ENCODE measurements at regions not wholly inside any gene's neighbourhood (a gene's known extent, or its start where the extent isn't known, plus 50 kb on each side); places are given as distances from the start of the nearest gene placed in this dataset.

DNA sequence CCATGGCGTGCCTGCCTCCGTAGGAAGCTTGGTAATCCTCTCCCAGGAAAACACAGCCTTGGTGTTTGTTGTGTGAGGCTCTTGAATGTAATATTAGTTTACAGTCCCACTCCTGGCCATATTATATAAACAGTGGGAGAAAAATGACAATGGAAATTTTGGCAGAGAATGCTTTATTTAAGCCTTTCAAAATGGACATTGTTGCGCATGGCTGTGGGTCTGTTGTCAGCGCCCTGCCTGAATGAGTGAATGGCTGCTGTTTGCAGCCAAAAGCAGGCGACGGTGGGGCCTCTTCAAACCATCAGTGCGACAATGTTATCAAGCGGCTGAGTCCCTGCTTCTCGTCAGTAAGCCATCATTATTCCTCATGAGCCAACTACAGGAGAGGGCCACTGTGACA, 201.8 kb upstream of the RMST start:
- ATAC-seq = no peak
- TF ChIP-seq, protein P1, sequence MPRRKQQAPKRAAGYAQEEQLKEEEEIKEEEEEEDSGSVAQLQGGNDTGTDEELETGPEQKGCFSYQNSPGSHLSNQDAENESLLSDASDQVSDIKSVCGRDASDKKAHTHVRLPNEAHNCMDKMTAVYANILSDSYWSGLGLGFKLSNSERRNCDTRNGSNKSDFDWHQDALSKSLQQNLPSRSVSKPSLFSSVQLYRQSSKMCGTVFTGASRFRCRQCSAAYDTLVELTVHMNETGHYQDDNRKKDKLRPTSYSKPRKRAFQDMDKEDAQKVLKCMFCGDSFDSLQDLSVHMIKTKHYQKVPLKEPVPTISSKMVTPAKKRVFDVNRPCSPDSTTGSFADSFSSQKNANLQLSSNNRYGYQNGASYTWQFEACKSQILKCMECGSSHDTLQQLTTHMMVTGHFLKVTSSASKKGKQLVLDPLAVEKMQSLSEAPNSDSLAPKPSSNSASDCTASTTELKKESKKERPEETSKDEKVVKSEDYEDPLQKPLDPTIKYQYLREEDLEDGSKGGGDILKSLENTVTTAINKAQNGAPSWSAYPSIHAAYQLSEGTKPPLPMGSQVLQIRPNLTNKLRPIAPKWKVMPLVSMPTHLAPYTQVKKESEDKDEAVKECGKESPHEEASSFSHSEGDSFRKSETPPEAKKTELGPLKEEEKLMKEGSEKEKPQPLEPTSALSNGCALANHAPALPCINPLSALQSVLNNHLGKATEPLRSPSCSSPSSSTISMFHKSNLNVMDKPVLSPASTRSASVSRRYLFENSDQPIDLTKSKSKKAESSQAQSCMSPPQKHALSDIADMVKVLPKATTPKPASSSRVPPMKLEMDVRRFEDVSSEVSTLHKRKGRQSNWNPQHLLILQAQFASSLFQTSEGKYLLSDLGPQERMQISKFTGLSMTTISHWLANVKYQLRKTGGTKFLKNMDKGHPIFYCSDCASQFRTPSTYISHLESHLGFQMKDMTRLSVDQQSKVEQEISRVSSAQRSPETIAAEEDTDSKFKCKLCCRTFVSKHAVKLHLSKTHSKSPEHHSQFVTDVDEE (CRISPR knock-in tag; IDR thresholded peaks at IDR 0.05) = no peak
- TF ChIP-seq ESRRG (CRISPR knock-in tag; IDR thresholded peaks at IDR 0.05) (no peak), ISL1 (CRISPR knock-in tag; IDR thresholded peaks at IDR 0.05) (no peak), RARB (CRISPR knock-in tag; IDR thresholded peaks at IDR 0.05) (no peak), PPARA (CRISPR knock-in tag; IDR thresholded peaks at IDR 0.05; ENCODE audit: borderline replicate concordance) (no peak), CSDC2 (CRISPR knock-in tag; IDR thresholded peaks at IDR 0.05) (no peak), TOX (CRISPR knock-in tag; IDR thresholded peaks at IDR 0.05; ENCODE audit: borderline replicate concordance) (no peak), ZC3H10 (CRISPR knock-in tag; IDR thresholded peaks at IDR 0.05) (no peak), BACH2 (CRISPR knock-in tag; IDR thresholded peaks at IDR 0.05; ENCODE audit: borderline replicate concordance) (no peak), ZNF8 (CRISPR knock-in tag; IDR thresholded peaks at IDR 0.05) (no peak)
- TF ChIP-seq, protein P2, sequence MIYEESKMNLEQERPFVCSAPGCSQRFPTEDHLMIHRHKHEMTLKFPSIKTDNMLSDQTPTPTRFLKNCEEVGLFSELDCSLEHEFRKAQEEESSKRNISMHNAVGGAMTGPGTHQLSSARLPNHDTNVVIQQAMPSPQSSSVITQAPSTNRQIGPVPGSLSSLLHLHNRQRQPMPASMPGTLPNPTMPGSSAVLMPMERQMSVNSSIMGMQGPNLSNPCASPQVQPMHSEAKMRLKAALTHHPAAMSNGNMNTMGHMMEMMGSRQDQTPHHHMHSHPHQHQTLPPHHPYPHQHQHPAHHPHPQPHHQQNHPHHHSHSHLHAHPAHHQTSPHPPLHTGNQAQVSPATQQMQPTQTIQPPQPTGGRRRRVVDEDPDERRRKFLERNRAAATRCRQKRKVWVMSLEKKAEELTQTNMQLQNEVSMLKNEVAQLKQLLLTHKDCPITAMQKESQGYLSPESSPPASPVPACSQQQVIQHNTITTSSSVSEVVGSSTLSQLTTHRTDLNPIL (CRISPR knock-in tag; IDR thresholded peaks at IDR 0.05; ENCODE audit: low read depth) = no peak
- TF ChIP-seq, protein P3, sequence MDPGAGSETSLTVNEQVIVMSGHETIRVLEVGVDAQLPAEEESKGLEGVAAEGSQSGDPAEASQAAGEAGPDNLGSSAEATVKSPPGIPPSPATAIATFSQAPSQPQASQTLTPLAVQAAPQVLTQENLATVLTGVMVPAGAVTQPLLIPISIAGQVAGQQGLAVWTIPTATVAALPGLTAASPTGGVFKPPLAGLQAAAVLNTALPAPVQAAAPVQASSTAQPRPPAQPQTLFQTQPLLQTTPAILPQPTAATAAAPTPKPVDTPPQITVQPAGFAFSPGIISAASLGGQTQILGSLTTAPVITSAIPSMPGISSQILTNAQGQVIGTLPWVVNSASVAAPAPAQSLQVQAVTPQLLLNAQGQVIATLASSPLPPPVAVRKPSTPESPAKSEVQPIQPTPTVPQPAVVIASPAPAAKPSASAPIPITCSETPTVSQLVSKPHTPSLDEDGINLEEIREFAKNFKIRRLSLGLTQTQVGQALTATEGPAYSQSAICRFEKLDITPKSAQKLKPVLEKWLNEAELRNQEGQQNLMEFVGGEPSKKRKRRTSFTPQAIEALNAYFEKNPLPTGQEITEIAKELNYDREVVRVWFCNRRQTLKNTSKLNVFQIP (CRISPR knock-in tag; IDR thresholded peaks at IDR 0.05; ENCODE audit: borderline replicate concordance, low read depth) = no peak
- TF ChIP-seq, protein P4, sequence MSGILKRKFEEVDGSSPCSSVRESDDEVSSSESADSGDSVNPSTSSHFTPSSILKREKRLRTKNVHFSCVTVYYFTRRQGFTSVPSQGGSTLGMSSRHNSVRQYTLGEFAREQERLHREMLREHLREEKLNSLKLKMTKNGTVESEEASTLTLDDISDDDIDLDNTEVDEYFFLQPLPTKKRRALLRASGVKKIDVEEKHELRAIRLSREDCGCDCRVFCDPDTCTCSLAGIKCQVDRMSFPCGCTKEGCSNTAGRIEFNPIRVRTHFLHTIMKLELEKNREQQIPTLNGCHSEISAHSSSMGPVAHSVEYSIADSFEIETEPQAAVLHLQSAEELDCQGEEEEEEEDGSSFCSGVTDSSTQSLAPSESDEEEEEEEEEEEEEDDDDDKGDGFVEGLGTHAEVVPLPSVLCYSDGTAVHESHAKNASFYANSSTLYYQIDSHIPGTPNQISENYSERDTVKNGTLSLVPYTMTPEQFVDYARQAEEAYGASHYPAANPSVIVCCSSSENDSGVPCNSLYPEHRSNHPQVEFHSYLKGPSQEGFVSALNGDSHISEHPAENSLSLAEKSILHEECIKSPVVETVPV (CRISPR knock-in tag; IDR thresholded peaks at IDR 0.05) = no peak
- TF ChIP-seq, protein P5, sequence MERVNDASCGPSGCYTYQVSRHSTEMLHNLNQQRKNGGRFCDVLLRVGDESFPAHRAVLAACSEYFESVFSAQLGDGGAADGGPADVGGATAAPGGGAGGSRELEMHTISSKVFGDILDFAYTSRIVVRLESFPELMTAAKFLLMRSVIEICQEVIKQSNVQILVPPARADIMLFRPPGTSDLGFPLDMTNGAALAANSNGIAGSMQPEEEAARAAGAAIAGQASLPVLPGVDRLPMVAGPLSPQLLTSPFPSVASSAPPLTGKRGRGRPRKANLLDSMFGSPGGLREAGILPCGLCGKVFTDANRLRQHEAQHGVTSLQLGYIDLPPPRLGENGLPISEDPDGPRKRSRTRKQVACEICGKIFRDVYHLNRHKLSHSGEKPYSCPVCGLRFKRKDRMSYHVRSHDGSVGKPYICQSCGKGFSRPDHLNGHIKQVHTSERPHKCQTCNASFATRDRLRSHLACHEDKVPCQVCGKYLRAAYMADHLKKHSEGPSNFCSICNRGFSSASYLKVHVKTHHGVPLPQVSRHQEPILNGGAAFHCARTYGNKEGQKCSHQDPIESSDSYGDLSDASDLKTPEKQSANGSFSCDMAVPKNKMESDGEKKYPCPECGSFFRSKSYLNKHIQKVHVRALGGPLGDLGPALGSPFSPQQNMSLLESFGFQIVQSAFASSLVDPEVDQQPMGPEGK (CRISPR knock-in tag; IDR thresholded peaks at IDR 0.05; ENCODE audit: borderline replicate concordance) = no peak

DNA sequence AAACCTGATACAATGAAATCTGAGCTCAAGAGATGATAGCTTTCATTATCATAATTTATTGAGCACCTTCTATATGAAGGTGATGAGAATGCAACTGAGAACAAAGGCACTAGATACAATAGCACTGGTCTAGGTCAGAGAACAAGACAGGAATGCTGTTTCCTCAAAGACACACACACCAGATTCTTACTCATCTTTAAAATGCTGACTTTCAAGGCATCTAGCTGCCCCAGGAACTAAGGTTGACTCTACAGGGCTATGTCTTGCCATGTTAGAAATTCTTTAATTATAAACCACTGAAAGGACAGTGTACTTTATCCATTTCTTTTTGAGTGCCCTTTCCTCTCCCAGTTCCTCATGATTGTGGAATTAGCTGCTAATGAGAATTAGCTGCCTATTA, 195.4 kb upstream of the RMST start:
- TF ChIP-seq BACH2 (CRISPR knock-in tag; IDR thresholded peaks at IDR 0.05; ENCODE audit: borderline replicate concordance) (no peak), GLIS3 (CRISPR knock-in tag; IDR thresholded peaks at IDR 0.05) (no peak), ZFP3 (CRISPR knock-in tag; IDR thresholded peaks at IDR 0.05) (no peak), ZNF70 (CRISPR knock-in tag; IDR thresholded peaks at IDR 0.05) (no peak), ARNTL (CRISPR knock-in tag; IDR thresholded peaks at IDR 0.05; ENCODE audit: borderline replicate concordance, low read depth) (no peak), SNAI2 (CRISPR knock-in tag; IDR thresholded peaks at IDR 0.05) (no peak)
- TF ChIP-seq, protein P5 (CRISPR knock-in tag; IDR thresholded peaks at IDR 0.05; ENCODE audit: borderline replicate concordance) = no peak
- TF ChIP-seq, protein P2 (CRISPR knock-in tag; IDR thresholded peaks at IDR 0.05; ENCODE audit: low read depth) = no peak
- no peak for ATAC-seq

All from SK-N-SH treated with all-trans-retinoic acid at 6 μM for 48 hours (cell line).